Progenitor cell of endocrine pancreas (in vitro differentiated cells): ENCODE measurements at regions not wholly inside any gene's neighbourhood (a gene's known extent, or its start where the extent isn't known, plus 50 kb on each side); places are given as distances from the start of the nearest gene placed in this dataset.

Source experiments
- DNase-seq: peaks from one replicate; pipeline ENCODE4 v3.0.0; 2021; ENCODE audit warnings: low spot score; ENCODE audit not compliant: unreplicated experiment
- H3K27ac Mint-ChIP-seq: 2 replicates; pipeline ENCODE4 v1.8.0; 2021; ENCODE audit warnings: mild to moderate bottlenecking, moderate library complexity, mixed read lengths
- H3K27me3 Mint-ChIP-seq: 2 replicates; pipeline ENCODE4 v1.8.0; 2021; ENCODE audit warnings: mixed read lengths
- H3K36me3 Mint-ChIP-seq: 2 replicates; pipeline ENCODE4 v1.8.0; 2022; ENCODE audit warnings: mixed read lengths; ENCODE audit not compliant: insufficient read depth
- H3K4me1 Mint-ChIP-seq: 2 replicates; pipeline ENCODE4 v1.8.0; 2021; ENCODE audit warnings: low read depth, mixed read lengths
- H3K4me3 Mint-ChIP-seq: 2 replicates; pipeline ENCODE4 v1.8.0; 2021; ENCODE audit warnings: low read depth, mild to moderate bottlenecking, moderate library complexity, mixed read lengths
- H3K9me3 Mint-ChIP-seq: 2 replicates; pipeline ENCODE4 v1.8.0; 2021; ENCODE audit warnings: low read depth, mixed read lengths
- CTCF ChIP-seq: fragments of 200-600 bp; sonication (generic); IDR thresholded peaks from one replicate; pipeline ENCODE4 v1.5.0; 2021; ENCODE audit warnings: antibody characterized with exemption, mild to moderate bottlenecking; ENCODE audit not compliant: unreplicated experiment

DNA sequence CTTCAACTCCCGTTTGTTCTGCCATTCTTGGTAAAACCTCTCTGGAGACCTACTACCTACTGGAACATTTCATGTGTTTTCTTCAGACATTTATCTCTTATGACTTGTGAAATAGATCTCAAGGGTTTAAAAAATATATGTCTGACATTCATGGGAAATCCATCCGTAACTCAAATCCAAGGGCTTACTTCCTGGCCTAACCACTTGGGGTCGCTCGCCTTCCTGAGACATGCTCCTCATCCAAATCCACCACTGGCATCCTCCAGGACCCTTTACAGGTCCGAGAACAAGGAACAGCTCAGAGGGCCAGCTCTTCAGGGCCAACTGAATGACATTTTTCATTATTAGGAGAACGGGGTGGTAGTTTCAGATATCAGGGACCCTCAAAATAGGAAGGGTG is 235.1 kb upstream of the TUT7 start:
- H3K9me3 Mint-ChIP-seq, result no peaks in the 10 kb centered on the region
- H3K4me3 Mint-ChIP-seq, result no peak overlapping the region
- peaks cover 10% of the 10 kb centered on the region for H3K4me1 Mint-ChIP-seq
- DNase-seq, result no peak
- H3K27ac Mint-ChIP-seq, result no peak overlapping the region
- TF ChIP-seq CTCF, result peak; percentile 27
- H3K27me3 Mint-ChIP-seq, result peaks cover 31% of the 10 kb centered on the region
- H3K36me3 Mint-ChIP-seq, result no peaks in the 10 kb centered on the region

DNA sequence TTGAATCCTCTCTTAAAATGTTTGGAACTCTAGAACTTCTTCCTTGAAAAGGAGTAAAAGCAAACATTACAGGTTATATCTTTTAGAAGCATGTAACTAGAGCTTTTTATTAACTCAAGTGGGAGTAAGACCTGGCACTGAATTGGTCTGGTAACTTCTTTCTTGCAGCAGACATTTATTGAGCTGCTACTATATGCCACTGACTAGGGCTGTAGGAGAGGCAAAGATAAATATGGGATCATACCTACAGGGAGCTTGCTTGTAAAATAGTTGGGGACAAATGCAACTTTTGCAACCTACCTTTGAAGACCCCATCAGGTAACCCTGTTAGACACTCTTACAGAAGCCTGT is 231.9 kb upstream of the TUT7 start:
- TF ChIP-seq CTCF, result no peak
- Mint-ChIP-seq H3K9me3 (no peaks in the 10 kb centered on the region), H3K4me1 (peaks cover 10% of the 10 kb centered on the region), H3K36me3 (no peaks in the 10 kb centered on the region), H3K4me3 (no peak overlapping the region), H3K27ac (peak overlapping the region; percentile 21), H3K27me3 (peaks cover 43% of the 10 kb centered on the region)
- DNase-seq, result no peak

GRCh38 chr9:86585422-86586143 is 231.4 kb upstream of the TUT7 start:
- Mint-ChIP-seq H3K4me3 (no peak overlapping the region), H3K4me1 (peaks cover 10% of the 10 kb centered on the region), H3K27me3 (peaks cover 44% of the 10 kb centered on the region), H3K27ac (peak overlapping the region; percentile 21), H3K36me3 (no peaks in the 10 kb centered on the region), H3K9me3 (no peaks in the 10 kb centered on the region)
- TF ChIP-seq CTCF, result no peak
- DNase-seq, result no peak

GRCh38 chr9:86580688-86581087 is 226.5 kb upstream of the TUT7 start:
- H3K27me3 Mint-ChIP-seq, result peaks cover 34% of the 10 kb centered on the region
- TF ChIP-seq CTCF, result no peak

DNA sequence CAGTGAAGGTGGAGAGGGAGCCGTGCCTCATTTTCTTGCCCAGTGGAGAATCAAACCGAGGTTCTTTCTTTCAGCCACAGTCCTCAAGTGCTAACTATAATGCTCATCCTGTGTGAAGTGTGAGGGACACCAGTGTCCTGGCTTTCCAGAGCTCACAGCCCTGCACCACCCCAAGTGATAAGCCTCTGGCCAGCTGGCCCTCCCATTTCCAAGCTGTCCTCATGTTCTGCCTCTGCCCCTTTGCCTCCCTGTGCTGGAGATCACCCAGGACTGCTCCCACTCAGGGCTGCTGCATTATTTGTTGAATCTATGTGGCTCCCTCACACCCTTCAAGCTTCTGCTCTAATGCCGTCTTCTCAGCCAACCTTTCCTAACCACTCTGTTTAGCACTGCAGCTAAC is 224.5 kb upstream of the TUT7 start:
- Mint-ChIP-seq H3K27ac (no peak overlapping the region), H3K36me3 (no peaks in the 10 kb centered on the region), H3K9me3 (peaks cover 4% of the 10 kb centered on the region), H3K27me3 (peaks cover 31% of the 10 kb centered on the region), H3K4me1 (no peaks in the 10 kb centered on the region), H3K4me3 (no peak overlapping the region)
- TF ChIP-seq CTCF, result no peak
- no peak for DNase-seq

More at GRCh38 chr9:86580688-86581087, 226.5 kb upstream of the TUT7 start:
- H3K9me3 Mint-ChIP-seq, result no peaks in the 10 kb centered on the region
- no peak overlapping the region for H3K27ac Mint-ChIP-seq
- peaks cover 5% of the 10 kb centered on the region for H3K4me1 Mint-ChIP-seq
- no peak overlapping the region for H3K4me3 Mint-ChIP-seq
- no peaks in the 10 kb centered on the region for H3K36me3 Mint-ChIP-seq
- no peak for DNase-seq
